Mononuclear cell (primary cell): ENCODE measurements at regions not wholly inside any gene's neighbourhood (a gene's known extent, or its start where the extent isn't known, plus 50 kb on each side); places are given as distances from the start of the nearest gene placed in this dataset.

ENCODE experiments used
- H3K27me3 ChIP-seq: 2 replicates; pipeline ENCODE4 v1.6.0; 2011; ENCODE audit warnings: low read length, control low read depth; ENCODE audit not compliant: insufficient read depth
- H3K4me1 ChIP-seq: 2 replicates; pipeline ENCODE4 v1.5.1; 2011; ENCODE audit warnings: mild to moderate bottlenecking, low read length, control low read depth; ENCODE audit not compliant: insufficient read depth
- H3K4me3 ChIP-seq: 2 replicates; pipeline ENCODE4 v1.5.1; 2011; ENCODE audit warnings: mild to moderate bottlenecking, low read length, moderate library complexity
- H3K9me3 ChIP-seq: 2 replicates; pipeline ENCODE4 v1.5.1; 2011; ENCODE audit warnings: low read depth, mild to moderate bottlenecking, control low read depth, low read length

DNA sequence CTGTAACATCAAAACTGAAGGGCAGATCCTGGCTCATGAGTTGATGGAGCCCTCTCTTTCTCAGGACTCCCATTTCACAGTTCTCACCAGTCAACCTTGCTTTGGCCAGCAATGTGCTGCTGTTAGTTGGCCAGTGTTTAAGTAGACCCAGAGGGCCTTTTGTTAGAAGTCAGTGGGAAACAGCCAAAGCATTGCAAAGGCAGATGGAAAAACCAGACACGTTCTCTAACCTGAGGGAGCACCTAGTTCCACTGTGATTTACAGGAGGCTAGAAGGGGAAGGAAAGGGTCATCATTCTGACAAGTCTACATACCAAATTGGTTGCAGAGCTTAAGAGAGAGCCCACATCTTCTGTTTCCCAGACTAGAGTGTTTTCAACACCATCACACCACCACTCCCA is 196.4 kb downstream of the OPA1 start:
- Histone ChIP-seq H3K9me3 (no peaks in the 10 kb centered on the region), H3K27me3 (peaks cover 6% of the 10 kb centered on the region), H3K4me3 (no peak overlapping the region), H3K4me1 (no peaks in the 10 kb centered on the region)

DNA sequence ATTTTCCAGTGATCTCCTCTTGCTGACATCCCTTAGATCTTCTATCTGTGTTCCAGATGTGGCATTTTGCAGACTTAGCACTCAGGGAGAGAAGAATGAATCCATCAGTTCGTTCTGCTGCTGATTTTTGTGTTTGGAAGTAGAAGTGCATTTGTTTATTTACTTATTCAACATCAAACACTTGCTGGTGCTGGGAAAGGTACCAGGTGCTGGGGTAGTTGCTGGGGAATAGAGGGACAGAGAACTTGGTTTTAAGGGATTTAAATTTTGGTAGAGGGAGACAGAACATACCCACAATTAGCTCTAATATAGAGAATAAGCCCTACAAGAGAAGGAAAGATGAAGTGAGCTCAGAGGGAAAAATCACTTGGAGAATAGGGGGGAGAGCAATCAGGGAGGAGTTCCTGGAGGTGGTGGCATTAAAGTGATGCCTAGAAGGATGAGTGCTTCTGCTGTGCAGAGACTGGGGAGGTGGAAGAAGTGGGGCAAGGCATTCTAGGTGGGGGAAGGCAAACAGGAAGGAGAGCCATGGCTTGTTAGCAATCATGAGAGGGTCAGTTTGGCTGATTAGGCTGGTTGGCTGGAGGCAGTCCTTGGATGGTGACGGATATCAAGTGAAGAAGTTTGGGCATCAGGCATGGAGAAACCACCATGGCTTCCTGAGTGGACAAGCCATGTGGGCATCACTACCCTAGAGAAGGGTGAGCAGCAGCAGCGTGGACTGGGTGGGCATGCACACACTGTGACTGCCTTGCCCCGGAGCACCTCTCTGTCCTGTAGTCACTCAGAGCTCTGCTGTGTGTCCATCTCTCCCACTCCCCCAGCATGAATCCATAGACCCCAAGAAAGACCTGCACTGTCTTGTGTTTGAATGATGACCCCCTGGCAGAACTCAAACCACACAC is 197.3 kb downstream of the OPA1 start:
- Histone ChIP-seq H3K9me3 (no peaks in the 10 kb centered on the region), H3K4me1 (no peaks in the 10 kb centered on the region)

DNA sequence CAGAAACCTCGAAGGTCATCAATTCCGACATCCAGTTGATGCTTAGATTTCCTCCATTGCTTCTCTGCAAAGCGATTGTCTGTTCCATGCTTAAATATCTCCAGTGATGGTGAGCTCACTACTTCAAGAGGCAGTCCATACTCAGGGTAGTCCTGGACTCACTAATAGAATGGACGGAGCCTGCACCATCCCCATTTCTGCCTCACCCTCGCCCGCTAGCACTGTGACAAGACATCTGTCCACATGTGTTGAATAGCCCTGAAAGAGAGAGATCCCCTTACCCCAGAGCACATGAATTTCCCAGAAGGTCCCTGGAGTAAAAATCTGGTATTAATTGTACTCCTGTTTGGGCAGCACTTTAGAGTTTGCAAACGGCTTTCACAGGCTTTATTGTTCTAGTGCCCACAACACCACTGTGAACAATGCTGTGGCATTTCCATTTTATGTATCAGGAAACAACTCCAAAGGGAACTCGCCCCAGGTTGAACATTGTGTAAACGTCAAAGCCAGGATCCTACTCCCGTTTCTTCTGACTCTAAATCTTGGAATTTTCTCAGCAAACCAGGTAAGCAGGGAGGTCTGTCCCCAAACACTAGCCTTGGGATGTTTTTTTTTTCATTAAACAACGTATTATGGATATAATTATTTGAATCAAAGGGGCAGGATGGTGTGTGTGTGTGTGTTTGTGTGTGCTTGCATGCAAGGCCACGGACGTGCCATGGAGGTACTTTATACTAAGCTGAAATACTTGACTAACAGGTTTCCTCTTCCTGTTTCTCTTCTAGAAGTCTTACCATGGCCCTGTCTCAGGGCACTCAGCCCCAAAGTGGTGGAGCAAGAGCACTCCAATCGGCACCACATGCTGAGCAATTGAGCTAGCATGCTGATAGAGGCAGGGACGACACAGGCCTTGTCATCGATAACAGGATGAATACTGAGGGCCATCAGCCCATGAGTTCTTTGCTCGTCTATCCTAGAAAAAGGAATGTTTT is 198.3 kb downstream of the OPA1 start:
- Histone ChIP-seq H3K27me3 (peaks cover 4% of the 10 kb centered on the region), H3K4me1 (no peaks in the 10 kb centered on the region), H3K9me3 (no peaks in the 10 kb centered on the region), H3K4me3 (no peak overlapping the region)

More for the DNA sequence above, 197.3 kb downstream of the OPA1 start:
- Histone ChIP-seq H3K27me3 (peaks cover 4% of the 10 kb centered on the region), H3K4me3 (no peak overlapping the region)

DNA sequence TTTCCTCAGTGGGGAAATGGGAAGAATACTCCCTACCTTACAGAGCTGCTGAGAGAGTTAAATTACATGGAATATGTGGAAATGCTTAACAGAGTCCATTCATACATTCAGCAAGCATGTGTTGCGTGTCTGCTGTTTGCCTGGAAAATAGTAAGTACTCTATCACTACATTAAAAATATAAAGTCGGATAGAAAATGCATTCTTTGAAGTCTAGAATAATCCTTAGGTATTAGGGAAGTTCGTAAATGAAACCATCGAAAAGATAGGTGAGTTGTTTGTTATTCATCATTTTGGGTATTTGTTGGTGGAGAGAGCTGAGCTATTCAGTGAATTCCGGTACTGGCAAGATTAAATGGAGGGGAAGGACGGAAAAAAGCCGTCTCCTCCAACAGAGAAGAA is 200.1 kb downstream of the OPA1 start:
- Histone ChIP-seq H3K4me1 (no peaks in the 10 kb centered on the region), H3K4me3 (no peak overlapping the region), H3K27me3 (peaks cover 4% of the 10 kb centered on the region), H3K9me3 (no peaks in the 10 kb centered on the region)

DNA sequence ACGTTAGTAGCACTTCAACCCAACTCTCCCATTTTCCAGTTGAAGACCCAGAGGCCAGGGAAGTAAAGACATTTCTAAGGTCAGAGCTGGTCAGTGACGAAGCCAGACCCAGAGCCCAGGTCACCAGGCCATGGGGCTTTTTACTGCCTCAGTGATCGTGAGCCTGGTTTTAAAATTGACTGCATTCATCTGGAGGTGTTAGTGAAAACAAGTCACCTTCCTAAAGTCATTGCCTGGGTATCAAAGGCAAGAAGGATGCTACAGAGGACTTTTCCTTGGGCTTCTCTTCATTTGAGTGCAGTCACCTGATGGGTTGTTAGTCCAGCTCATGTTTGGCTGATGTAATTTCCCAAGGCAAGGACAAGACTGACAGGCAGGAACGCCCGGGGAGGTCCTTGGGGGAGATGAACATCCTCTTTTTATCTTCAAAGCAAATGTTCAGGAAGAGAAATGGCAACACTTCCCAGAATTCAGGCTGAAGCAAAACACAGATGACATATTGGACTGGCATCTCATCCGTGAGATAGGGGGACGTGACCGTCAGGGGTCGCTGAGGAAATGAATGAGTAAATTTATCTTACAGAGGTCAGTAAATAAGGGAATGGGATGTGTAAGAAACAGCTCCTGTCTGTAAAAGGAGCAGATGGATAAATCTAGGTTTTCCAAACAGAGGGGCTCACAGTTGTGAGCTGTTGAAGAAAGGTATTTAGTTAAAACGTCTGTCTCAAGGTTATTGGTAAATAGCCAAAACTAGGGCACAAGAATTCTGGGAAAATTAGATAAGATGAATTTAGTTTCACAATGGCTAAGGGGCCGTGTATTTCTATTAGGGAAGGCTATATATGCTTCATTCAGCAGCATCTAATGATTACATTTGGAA is 201.2 kb downstream of the OPA1 start:
- Histone ChIP-seq H3K9me3 (no peaks in the 10 kb centered on the region), H3K4me3 (no peak overlapping the region), H3K4me1 (no peaks in the 10 kb centered on the region), H3K27me3 (peaks cover 4% of the 10 kb centered on the region)

DNA sequence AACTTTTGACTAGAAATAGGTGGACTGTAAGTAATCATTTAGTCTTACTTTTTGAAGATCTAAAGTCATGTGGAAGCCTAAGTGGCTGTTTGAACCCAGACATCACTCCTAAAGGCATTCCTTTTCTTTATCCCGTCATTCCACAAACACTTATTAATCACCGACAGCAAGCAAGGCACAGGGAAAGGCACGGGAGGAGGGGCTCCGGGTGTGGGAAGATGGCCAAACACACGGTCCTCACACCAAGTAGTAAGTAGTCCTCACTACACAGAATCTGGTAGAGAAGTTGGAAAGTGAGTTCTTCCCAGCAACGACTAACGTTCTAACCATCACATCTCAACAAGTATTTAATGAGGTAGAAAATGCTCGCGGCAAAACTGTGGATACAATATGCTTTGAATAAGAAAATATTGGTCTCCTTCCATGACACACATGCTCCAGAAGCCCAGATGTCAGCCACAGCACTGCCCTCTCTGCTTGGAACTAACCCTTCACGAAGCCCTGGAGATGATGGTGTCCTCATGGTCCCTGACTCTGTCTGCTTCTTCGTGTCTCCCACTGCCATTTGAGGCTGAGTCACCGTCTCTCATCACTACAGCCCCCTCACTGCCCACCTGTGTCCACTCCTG is 202.2 kb downstream of the OPA1 start:
- no peak overlapping the region for H3K4me3 ChIP-seq
- H3K9me3 ChIP-seq = no peaks in the 10 kb centered on the region
- H3K4me1 ChIP-seq = no peaks in the 10 kb centered on the region
- peaks cover 4% of the 10 kb centered on the region for H3K27me3 ChIP-seq

DNA sequence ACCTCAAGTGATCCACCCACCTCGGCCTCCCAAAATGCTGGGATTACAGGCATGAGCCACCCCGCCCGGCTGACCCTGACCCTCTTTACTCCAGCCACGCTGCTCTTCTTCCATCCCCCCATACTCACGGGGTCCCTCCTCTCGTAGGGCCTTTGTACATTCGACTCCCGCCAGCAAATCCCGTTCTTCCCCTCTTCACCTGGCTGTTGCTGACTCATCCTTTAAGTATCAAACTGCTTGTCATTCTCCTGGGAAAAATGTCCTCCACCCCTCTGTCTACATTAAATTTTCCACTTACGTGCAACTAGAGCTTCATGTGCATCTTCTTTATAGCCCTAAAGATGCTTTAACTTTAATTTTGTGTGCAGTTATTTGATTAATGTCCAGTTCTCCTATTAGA is 203.1 kb downstream of the OPA1 start:
- no peaks in the 10 kb centered on the region for H3K4me1 ChIP-seq
- peaks cover 4% of the 10 kb centered on the region for H3K27me3 ChIP-seq
- H3K4me3 ChIP-seq = no peak overlapping the region
- no peaks in the 10 kb centered on the region for H3K9me3 ChIP-seq

DNA sequence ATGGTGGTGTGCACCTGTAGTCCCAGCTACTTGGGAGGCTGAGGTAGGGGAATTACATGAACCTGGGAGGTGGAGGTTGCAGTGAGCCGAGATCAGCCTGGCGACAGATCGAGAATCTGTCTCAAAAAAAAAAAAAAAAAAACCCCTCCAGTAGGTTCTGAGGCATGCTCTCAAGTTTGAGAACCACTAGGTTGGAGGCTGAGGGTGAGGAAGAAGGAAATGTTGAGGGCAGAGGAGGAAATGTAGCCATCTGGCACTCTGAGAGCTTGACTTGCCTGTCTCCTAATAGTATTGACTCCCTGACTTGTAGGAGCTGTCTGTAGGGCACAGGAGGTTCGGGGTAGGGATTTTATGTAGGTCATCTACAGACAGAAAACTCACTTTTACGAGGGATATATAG is 204.6 kb downstream of the OPA1 start:
- Histone ChIP-seq H3K9me3 (no peaks in the 10 kb centered on the region), H3K27me3 (peaks cover 4% of the 10 kb centered on the region), H3K4me3 (no peak overlapping the region), H3K4me1 (no peaks in the 10 kb centered on the region)

DNA sequence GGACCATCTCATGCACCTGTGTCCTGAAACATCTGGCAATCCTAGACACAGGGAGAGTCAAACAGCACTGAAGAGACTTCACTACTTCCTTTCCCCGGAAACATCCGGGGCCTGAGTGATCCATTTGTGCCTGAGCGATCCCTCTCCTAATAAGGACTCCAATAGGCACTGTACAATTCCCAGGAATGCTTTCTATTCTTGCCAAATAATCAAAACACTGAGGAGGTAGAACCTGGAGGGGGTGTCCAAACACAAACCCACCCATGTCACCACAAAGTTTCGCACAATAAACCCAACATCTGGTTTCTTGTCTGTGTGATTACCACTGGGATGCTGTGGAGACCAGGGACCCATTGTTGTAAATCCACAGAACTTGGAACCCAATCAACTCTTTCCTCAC is 205.0 kb downstream of the OPA1 start:
- H3K27me3 ChIP-seq = peaks cover 4% of the 10 kb centered on the region
- no peaks in the 10 kb centered on the region for H3K9me3 ChIP-seq
- H3K4me3 ChIP-seq = no peak overlapping the region
- no peaks in the 10 kb centered on the region for H3K4me1 ChIP-seq

DNA sequence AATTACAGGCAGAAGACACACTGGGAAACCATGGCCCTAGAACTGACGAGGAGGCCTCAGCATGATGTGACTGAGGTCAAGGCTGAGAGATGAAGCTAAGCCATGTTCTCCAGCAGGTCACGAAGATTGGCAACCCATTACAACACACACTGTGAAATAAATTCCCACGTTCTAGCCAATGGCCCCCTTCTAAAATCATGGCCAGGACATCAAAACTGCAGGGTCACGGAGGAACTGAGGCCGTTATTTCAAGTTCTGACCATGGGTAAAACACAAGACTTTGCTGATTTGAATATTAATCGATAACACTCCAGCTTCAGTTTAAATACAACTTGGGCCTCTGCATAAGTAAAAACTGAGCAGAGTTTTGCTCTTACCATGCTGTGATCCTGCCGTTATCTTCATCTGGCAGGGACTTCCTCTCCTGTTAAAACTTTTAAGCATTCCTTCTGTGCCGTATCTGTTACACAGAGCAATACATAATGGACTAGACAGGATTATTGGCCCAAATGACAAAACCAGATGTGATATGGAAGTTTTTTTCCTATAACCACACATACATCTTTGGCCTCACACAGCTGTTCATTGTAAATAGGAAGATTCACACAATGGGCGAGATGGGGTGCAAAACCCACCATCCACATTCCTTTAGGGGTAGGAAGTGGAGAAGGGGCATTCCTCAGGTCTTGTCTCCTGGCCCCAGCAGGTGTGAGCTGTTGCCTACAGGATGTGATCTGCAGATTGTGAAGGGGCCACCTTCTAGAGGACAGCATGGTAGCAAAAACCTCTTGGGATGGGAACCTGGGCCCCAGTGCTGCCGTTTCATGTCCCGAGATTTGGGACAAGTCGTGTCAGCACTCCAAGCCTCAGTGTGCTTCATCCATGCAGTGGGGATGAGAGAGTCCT is 207.4 kb downstream of the OPA1 start:
- no peaks in the 10 kb centered on the region for H3K9me3 ChIP-seq
- no peak overlapping the region for H3K4me3 ChIP-seq
- no peaks in the 10 kb centered on the region for H3K4me1 ChIP-seq
- H3K27me3 ChIP-seq = no peaks in the 10 kb centered on the region

DNA sequence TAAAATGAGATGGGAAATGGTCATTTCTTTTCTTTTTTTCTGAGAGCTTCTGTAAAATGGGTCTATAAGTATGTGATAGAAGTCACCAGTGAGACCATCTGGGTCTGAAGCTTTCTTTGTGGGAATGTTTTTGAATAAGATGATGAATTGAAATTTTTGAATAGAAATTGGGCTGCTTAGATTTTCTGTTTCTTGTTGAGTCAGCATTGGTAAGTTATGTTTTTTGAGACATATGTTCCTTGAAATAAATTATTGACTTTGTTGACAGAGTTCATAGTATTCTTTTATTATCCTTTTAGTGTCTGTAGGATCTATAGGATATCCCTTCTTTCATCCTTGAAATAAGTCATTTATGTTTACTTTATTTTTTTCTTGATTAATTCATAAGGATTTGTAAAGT is 208.1 kb downstream of the OPA1 start:
- Histone ChIP-seq H3K4me3 (no peak overlapping the region), H3K27me3 (no peaks in the 10 kb centered on the region), H3K4me1 (no peaks in the 10 kb centered on the region), H3K9me3 (no peaks in the 10 kb centered on the region)

DNA sequence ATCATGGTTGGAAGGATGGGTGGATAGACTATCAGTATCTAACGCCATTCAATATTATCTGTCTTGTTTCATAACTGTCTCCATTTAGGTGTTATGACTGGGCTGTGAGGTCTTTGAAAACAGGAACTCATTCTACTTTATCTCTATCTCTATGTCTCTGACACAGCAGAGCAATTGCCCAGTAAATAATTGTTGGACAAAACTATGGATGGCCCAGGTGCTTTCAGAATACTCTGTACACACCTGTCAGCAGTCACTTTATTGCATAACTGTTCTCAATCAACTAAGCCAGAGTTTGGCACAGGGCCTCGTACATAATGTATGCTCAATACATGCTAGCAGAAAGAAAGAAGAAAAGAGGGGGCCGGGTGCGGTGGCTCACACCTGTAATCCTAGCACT is 210.3 kb downstream of the OPA1 start:
- Histone ChIP-seq H3K4me1 (no peaks in the 10 kb centered on the region), H3K27me3 (no peaks in the 10 kb centered on the region), H3K4me3 (no peak overlapping the region), H3K9me3 (no peaks in the 10 kb centered on the region)

DNA sequence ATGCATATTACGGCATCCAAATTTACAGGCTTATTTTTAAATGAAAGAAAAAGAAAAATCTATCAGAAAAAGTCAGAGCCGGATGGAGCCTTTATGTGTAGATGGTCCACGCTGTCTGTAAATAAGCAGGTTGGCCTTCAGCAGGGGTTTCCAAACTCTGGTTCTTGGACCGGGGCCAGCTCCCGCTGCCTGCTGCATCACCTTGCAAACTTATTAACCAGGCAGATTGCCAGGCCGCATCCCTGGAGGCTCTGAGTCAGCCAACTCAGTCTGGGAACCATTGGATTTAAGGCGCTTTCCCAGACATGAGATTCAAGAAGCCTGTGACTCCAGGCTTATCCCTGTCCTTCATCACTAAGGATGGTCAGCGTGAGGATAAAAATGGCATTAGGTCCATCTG is 212.4 kb downstream of the OPA1 start:
- no peaks in the 10 kb centered on the region for H3K27me3 ChIP-seq
- no peaks in the 10 kb centered on the region for H3K4me1 ChIP-seq
- no peak overlapping the region for H3K4me3 ChIP-seq
- no peaks in the 10 kb centered on the region for H3K9me3 ChIP-seq
